ENCODE measurements at regions not wholly inside any gene's neighbourhood (a gene's known extent, or its start where the extent isn't known, plus 50 kb on each side); places are given as distances from the start of the nearest gene placed in this dataset.
"Not testable (repeated sequence)": the region's sequence is repeated elsewhere in the genome, so short reads cannot be mapped to it uniquely, and the experiment has no call there.

DNA sequence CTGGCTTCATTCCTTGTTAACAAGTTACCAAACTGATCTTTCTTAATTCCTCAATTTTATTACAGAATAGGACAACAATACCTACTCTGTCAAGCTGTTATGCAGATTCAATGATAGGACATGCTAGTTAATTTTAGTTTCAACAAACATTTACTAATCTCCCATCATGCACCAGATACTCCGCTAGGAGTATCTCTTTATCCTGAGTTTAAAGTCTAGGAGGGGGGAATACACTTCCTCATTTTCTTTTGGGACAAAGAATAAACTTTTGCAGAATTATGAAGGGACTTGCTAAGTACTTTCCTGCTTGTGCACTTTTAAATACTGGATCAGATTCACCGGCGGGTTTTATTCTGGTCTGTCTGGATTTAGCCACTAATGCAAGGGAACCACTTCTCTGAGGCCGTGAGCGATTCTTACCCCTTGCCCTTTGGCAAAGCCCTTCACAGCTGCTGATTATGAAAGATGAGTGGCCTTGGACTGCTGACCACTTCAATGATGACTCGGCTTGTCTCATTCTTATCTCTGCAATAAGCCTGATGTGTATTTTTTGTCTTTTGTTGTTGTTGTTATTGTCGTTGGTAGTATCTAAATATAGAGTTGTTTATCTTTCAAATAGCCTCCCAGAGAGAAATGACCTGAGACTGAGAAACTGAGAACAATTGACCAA lies 73.9 kb downstream of the RMI1 start:
- DNase-seq, result no peak

DNA sequence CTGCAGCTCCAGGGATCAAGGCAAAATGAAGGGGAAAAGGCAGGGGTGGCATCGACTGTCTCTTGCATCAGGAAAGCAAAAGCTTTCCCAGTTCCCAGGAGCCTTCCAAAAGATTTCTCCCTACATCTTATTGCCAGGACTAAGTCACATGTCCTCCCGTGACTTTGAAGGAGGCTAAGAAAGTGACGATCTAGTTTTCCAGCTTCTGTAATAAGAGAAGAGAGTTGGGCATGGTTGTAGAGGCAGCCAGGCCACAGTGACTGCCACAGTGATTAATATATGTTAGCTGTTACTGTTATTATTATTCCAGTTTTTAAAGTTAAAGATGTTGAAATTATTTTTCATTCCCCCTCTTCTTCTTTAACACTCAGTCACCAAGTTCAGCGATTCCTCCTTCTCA lies 77.1 kb downstream of the RMI1 start:
- no peak for DNase-seq

DNA sequence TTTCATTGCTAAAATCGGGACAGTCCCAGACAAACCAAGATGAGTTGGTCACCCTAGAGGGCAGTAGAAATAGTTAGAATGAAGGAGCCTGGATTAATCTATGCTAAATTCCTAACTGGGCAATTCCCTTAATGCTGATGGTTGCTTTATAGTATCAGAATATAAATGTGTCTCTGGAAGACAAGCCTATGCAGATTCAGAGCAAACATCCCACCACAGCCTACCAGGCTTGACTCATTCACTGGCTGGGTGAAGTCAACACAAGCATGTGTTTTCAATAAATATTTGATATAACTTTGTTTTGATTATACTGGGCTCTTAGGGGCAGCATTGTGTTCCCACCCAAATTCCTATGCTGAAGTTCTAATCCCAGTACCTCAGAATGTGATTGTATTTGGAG lies 79.3 kb downstream of the RMI1 start:
- DNase-seq, result no peak

DNA sequence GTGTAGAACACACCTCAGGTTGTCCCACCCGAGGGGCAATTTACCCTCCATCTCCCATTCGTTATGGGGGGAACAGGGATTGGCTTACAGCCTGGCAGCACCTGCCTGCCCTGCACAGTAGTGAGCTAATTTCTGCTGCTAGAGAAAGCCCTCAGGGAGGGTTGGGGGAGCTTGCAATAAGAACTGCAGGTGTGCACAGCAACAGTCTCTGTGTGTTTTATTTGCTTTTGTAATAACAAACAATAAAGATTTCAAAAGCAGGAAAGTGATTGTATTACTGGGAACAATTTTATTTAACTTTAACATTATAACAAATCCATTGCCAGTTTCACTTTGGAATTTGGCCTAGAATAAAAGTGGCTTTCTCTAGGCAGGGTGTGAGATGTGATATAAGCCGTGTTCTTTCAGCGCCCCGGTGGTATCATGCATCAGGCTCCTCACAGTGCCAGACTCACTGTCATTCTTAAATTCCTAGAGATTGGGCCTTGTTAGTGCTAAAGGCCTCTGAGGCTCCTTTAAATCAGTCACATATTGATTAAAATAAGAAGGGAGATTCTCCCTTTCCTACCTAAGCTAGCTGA lies 81.1 kb downstream of the RMI1 start:
- peak; percentile 32 for DNase-seq

DNA sequence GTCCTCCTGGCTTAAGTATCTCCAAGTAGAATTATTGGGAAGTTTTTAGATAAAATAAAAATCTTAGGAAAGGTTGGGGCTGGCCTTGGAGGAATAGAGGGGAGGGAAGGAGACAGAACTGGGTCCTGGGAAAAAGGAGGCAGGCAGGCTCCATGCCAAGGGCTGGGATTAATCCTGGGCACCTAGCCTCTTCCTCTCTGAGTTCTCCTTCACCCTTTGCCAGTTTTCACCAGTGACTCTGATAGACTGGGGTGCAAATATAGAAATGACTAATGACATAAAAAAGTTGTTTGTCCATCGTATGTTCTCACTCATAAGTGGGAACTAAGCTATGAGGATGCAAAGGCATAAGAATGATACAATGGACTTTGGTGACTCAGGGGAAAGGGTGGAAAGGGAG lies 81.9 kb downstream of the RMI1 start:
- no peak for DNase-seq

DNA sequence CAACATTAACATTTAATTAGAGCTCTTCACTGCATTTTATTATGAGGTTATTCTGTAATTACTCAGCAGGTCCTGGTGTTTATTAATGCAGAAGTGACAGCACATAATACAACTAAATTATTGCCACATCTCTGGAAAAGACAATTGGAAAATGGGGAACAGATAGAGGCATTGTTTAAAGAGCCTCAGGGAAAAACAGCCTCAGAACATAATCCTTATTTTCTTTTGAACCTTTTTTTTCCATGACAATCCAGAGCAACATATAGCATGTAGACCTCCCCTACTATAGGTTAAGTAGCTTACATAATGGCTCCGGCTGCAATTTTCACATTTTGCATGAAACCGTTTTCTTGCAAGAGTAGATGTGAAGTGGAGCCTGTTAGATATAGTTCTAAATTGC lies 87.2 kb downstream of the RMI1 start:
- DNase-seq, result no peak

DNA sequence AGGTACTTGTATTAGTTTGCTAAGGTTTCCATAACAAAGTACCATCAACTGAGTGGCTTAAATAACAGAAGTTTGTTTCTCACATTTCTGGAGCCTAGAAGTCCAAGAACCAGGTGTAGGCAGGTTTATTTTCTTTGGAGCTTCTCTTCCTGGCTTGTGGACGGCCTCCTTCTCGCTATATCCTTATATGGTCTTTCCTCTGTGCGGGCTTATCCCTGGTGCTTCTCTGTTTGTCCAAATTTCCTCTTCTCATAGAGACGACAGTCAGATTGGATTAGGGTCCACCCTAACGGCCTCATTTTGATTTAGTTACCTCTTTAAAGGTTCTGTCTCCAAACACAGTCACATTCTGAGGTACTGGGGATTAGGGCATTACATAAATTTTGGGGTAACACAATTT lies 88.3 kb downstream of the RMI1 start:
- DNase-seq, result no peak

DNA sequence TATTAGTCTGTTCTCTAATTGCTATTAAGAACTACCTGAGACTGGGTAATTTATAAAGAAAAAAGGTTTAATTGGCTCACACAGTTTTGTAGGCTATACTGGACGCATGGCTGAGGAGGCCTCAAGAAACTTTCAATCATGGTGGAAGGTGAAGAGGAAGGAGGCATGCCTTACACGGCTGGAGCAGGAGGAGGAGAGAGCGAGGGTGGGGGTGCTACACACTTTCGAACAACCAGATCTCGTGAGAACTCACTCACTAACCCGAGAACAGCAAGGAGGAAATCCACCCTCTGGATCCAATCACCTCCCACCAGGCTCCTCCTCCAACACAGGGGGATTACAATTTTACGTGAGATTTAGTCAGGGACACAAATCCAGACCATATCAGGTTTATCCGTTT lies 90.0 kb downstream of the RMI1 start:
- no peak for DNase-seq

DNA sequence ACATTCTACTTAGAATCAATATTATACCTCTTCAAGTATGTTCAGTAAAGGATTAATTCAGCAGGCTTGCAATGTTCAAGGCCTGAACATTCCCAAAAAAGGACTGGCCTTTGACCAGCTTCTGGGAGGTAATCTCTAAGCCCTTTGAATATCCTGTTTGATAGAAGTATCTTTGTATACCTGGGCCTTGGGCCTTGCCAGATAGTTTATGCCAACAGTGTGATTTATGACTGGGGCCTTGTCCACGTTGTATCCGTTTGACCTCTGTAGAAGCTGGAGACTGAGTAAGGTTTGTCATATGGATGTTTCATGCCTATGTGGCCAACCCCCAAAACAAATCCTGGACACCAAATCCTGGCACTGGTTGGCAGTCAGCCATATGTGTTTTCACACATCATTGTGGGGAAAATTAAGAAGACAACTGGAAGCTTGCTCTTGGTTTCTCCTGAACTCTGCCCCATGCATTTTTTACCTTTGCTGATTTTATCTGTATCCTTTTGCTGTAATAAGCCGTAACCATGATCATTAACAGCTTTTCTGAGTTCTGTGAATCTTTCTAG lies 92.1 kb downstream of the RMI1 start:
- no peak for DNase-seq

DNA sequence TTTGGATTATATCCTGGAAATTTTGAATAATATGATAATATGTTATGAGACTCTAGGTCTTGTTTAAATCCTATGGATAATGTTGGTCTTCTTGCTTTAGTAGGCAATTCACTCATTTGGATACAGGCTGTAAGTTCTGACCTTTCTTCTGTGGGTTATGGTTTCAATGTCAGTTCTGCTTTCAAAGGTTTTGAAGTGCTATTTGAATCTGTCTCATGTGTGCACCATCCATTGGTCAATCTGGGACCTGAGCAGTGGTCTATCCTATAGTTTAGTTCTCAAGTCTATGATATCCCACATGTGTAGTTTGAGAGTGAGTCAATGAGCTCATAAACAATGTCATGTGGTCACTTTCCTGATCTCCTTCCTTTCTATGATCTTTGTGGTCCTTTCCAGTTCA lies 94.4 kb downstream of the RMI1 start:
- DNase-seq, result no peak

DNA sequence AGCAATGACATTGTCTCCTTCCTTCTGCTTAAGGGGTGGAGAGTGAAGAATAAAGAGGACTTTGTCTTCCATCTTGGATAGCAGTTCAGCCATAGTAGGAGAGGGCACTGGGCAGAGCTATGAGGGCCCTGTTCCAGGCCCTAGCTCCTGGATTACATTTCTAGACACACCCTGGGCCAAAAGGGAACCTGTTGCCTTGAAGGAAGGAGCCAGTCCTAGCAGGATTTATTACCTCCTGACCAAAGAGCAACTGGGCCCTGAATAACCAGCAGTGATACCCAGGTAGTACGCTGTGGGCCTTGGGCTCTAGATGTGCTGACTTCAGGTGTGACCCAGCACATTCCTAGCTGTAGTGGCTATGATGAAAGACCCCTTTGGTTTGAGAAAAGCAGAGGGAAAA lies 95.8 kb downstream of the RMI1 start:
- no peak for DNase-seq

DNA sequence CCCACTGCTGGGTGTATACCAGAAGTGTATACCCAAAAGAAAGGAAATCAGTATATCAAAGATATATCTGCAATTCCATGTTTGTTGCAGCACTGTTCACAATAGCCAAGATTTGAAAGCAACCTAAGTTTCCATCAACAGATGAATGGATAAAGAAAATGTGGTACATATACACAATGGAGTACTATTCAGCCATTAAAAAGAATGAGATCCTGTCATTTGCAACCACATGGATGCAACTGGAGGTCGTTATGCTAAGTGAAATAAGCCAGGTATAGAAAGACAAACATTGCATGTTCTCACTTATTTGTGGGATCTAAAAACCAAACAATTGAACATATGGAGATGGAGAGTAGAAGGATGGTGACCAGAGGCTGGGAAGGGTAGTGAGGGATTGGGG lies 97.2 kb downstream of the RMI1 start:
- DNase-seq, result not testable (repeated sequence)

DNA sequence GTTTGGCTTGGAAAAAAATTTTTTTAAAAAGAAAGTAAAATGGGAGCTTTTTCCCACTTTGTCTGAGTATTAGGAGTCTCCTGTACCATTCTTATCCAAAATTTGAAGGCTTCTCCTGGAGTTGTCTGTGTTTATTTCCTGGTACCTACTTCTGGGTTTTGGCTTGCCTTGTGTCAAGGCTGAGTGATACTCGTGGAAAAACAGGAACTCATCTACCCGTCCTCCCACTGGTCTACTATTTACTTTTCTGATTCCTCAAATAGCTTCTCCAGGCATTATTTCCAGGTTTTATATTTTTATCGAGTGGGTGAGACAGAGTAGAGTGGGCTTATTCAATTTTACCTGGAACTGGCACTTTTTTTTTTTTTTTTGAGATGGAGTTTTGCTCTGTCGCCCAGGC lies 99.4 kb downstream of the RMI1 start:
- no peak for DNase-seq

DNA sequence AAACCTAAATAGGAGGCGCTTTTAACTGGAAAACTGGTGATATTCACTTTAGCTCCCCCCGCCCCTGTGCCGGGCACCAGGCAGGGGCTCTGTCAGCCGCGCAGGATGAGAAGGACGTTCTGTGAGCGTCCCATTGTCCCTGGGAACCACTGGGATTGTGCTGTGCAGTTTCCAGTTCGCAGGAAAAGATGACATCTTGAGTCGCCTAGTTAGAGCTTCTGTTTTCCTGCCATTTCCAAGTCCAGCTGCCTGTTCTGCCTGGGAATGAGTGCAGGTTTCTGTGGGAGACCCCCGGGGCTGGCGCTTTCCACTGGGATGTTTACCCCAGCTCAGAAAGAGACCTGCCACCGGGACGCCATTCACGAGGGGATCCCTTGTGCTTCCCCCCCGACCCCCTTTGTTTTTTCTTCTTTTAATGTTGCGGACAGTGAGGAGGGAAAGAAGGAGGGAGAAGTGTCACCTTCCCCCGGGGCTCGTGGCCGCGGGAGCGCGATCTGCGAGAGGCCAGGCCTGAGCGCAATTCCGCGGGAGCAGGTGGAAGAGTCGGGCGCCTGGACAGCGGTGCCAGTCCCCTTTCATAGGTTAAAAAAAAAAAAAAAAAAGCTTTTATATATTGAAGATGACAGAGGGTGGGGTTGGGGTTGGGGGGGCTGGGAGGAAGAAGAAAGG lies 121.5 kb downstream of the RMI1 start:
- no peak for DNase-seq

DNA sequence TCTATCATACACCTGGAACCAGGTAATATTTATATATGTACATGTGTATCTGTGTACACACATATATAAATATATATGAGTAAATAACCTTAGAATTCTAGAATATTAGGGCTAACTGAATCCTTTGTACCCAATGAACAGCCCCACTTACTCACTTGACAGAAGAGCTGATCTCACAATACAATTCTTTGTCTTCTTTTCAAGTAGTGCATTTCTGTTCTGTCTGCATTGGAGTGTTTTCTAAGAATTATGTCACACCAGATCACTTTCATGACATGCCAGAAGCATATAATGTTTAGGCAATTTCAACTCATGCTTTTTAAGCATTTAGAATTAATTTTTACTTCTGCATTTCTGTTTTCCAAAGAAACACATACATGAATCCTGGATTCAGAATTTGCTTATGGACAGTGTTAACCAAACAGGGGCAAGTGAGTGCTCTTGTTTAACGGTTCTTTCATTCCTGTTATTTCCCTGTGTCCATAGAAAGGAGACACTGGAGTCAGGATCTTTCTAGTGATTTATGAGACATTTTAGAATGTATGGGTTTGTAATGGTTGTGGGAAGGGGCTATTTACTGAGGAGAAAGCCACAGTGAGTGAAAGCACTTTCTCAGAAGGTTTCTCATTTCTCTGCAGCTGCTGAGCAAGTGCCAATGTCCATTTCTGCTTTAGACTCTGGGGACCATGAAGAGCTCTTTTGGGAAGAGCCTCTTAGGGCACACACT lies 123.2 kb downstream of the RMI1 start:
- no peak for DNase-seq

DNA sequence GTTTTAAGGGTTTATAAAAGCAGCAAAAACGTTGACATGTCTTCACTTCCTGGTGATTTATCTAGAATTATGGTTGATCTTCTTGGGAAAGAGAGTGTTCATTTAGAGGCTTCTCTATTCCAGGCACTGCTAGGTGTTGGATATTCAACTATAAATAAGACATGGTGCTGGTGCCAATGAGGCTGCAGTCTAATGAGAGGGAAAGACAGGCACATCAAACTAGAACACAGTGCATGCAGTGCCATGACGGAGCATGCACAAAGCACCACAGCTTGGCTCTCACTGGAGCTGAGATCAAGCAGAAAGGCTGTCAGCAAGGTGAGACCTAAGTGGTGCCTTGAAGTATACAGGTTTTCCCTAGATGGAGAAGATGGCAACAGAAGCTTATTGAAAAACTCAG lies 126.5 kb downstream of the RMI1 start:
- DNase-seq, result no peak

DNA sequence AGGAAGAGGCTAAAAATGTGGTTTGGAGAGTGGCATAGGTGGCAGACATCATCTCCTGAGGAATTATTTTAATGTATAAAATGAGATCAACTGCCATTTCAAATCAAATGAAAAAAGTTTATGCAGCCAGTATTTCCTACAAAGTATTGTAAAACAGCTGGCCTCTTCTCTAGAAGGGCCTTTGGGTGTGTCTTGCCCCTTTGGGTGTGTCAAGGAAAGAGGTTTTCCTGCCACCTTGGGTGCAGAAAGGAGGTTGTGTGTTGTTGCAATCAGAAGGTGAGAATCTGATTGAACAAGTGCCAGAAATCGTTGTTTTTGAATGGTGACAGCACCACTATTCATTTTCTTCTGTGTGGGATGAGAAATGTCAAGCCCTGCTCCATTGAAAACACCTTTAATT lies 127.4 kb downstream of the RMI1 start:
- DNase-seq, result no peak

DNA sequence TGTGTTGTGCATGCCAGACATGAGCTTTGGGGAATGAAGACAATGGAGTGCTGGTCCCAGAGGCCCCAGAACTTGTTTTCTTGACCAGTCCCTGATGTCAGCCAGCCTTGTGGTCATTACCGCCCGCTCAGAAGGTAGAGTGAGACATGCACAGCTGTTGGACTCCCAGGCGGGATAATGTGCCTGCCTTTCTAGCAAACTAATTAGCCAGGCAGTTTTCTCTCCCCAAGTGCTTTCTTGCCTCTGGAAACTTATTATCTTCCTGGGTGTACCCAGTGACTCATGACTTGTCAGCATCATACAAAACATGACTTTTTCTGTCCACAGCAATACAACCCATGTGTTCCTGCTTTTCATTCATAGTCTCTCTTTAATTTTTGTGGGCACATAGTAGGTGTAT lies 131.1 kb downstream of the RMI1 start:
- no peak for DNase-seq

DNA sequence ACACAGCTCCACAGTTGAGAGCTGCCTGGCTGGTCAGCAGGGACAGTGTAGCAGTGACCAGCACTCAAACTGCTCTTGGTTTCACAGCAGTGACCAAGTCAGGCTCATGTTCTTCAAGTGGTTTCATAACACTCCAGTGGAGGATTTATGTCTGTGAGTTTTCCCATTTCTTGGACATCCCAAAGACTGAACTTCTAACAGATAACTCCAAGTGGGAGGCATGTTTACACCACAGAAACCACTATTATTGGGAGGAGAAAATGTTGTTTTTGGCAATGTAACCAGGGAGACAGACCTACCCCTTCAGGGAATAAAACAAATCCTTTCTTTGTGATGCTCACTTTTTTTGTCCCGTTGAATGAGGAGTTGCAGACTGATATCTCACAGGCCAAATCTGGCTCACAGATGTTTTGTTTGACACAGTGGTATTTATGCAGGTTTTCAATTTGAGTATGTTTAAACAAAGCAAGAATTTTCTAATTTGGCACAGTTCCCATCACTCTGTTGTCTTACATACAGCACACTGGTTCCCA lies 141.5 kb downstream of the RMI1 start:
- DNase-seq, result peak; percentile 79

DNA sequence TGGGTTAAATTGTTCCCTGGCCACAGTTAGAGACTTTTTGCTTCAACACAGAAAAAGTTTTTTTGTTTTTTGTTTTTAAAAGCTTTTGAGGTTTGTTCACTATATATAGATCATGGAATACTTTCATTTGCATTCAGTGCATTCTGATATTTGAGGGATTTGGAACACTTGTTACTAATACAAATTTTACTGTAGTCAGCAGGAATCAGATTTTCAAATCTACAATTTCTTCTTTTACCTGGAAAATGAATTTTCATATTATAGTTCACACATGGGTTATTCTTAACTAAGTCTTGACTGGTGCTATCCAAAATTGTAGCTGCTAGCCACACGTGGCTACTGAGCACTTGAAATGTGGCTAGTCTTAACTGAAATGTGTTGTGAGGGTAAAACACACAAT lies 142.0 kb downstream of the RMI1 start:
- DNase-seq, result no peak

DNA sequence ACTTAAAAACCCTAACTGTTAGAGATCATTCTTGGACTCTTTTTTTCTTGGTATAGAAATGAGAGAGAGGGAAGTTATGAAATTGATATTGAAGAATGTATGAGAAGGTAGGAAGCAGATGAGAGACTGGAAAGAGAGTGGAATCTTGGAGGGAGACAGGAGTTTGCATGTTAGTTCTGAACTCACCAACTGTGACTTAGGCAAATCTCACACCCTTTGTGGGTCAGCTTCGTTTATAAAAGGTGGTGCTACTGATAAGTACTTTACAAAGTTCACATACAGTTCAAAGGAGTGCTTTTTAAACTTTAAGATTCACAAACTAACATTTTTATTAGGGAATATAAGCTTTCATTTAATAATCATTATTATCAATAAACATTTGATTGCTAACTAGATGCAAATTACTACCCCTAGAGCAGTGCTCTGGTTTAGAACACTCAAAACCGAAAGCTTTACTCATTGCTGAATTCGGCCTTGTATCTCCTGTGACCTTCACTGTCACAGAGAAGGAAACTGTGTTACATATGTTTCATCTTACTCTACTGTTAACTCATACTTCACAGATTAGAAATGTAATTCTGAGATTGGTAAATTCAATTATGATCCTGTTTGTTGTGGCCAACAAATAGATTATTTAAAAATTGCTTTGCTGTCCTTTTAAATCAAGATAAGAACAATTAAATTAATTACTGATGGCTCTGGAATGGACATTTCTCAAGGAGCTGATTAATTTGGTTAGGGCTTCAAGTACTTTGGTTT lies 143.2 kb downstream of the RMI1 start:
- no peak for DNase-seq

DNA sequence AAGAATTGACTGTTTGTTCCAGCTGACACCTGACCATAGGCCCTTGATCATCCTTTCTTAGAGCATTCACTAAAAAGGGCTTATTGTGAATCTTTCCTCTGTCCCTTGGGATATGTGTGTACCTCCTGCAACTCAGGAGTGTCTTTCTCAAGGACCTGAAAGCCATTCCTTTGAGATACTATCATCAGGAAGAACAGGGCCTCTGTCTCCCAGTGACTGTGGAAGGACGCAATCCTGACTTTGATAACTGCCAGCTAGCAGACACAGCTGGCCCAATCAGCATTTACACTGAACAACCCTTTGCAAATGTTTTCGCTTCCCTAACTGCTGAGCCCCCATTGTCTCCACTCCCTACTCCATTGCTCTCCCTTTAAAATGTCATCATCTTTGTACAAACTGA lies 144.4 kb downstream of the RMI1 start:
- DNase-seq, result no peak

DNA sequence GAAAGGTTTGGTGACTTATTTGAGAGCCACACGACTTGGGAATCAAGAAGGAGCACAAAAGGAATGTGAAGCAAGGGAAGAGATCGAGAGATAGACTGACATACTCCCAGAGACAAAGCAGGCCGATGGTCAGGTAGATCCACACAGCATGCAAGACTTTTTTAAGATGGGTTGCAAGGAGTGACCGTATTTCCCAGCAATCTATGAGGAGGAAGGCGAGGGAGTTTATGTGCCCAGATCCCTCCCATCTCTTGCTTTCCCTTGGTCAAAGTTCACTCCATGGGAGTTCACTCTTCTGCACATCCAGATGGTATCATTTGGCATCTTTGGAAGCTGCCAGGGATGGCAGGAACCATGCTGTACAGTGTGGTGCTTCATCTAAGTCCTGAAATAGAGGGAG lies 148.9 kb downstream of the RMI1 start:
- no peak for DNase-seq
